NCI-H446 (cell line): ENCODE measurements at regions not wholly inside any gene's neighbourhood (a gene's known extent, or its start where the extent isn't known, plus 50 kb on each side); places are given as distances from the start of the nearest gene placed in this dataset.

Source experiments
- DNase-seq, 2 experiments: peaks; one replicate each; lab custom pipeline; 2025; lab: John Stamatoyannopoulos, UW

DNA sequence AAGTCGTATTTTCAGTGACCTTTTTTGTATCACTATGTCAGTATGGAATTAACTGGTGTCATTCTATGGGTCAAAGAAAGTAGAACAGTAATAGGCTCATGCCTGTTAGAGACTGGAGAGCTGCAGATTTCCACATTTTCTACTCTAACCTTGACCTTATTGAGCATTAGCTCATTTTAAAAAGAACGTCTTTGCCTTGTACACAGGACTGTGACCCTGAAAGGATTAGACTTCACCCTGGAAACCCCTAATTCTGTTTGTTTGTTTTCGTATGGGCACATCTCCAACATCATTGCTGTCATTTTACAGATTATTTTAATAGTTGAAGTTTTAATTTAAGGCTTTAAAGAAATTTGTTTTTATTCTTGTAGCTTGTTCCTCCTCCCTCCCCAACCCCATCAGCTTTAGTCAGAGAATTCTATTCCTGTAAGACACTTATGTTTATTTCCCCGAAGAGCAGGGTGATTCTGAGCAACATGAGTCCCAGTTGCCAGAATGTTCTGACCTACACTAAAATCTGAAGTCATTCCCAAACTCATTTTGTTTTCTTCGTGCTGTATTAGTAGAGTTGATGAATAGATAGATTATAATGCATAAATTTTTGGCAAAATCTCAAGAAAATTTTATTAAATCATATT lies 451.3 kb downstream of the FOXG1 start:
- peak in 1 of 2 experiments; percentile 49 for DNase-seq

DNA sequence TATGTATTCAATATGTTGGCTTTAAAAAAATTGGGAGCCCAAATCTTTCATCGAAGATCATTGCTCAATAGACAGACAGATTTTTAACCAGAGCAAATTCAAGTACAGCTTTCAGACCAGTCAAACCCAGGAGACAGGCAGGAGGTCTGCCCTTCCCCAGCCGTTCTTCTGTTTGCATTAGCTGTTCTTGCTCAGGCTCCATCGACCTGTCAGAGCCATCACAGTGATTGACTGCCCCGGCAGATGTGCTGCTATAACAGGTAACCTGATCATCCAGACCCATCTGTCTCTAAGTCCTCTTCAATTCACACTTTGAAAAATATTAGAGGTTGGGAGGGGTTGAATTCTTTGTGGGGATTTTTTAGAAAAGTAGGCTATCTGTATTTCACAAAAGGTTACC lies 453.5 kb downstream of the FOXG1 start:
- peak; percentile 94 to 95 for DNase-seq

- peak; percentile 90 for DNase-seq
Measured at GRCh38 chr14:29220566-29220965, 454.0 kb downstream of the FOXG1 start.

DNA sequence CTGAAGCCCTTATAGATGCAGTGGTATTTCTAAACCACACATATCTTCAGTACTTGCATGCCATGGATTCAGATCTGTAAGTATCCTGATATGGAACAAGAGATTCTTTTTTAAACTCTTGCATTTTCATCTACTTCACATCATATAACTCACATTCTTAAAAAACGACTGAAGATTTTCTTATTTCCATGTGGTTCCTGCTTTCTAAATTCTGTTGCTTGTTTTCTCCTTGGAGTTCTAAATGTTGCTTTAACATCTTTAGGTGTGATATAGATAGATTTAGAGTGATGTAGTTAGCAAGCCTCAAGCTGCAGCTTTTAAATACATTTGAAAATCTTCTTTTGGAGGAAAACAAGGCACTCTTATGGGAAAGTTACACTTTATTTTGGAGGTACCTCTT lies 455.4 kb downstream of the FOXG1 start:
- no peak for DNase-seq

DNA sequence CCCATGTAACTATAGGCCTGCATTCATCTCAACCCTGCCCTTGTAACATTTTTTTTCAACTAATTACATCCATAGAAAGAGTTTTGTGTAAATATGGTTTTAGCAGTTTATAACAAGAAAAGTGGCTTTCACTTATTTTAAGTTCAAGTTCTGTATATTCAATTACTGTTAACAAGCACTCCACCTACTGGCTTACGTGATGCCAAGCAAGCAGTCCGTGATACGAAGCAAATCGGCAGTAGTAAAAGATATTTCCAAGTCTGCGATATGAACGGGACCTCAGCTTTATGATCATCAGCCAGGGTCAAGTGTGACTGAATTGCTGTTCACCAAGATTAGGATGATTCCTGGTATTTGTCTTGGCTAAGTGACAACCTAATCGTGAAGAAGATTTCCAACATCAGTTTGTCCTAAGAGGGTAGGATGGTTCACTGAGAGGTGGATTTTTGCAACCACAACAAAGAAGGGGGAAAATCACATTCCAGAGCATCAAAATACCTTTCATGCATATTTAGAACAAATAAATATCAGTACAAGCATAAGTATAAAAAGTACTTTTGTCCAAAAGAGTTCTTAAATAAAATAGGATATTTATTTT lies 456.2 kb downstream of the FOXG1 start:
- DNase-seq = peak; percentile 74 to 87

DNA sequence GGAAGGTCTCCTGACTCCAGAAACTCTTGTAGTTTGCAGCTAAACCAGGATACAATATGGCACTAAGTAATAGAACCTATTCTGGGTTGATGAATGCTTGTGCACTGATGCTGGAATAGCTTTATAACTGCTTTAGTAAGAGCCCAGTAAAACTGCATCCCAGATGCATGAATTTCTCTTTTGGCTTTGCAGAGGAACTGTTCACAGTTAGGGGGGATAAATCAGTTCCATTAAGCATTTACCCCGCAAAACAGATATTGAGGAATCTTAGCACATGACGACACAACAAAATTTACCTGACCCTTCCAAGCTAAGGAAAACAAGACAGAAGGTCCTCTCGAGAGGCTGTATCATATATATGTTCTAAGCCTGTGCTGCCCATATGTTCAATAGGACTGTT lies 457.4 kb downstream of the FOXG1 start:
- peak in 1 of 2 experiments; percentile 76 for DNase-seq

GRCh38 chr14:29227631-29228030 lies 461.0 kb downstream of the FOXG1 start:
- DNase-seq = peak in 1 of 2 experiments; percentile 54

DNA sequence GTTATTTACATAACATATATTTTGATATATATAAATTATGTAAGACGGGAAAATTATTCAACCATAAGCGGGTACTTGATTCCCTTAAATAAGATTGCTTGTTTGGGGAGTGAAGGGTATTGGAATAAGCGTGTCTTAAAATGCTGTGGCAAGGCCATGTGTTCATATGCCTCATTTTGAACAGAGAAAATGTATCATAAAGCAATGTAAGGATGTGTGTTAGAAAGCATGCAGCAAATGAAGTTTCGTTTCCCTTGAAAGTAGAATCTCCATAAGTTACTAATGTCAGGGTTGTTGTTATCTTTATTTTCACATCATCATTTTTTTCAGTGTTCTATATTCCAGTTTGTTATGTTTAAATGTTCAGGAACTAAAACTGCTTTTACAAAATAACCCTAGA lies 465.6 kb downstream of the FOXG1 start:
- DNase-seq = peak; percentile 57 to 64

GRCh38 chr14:29232711-29233110 lies 466.1 kb downstream of the FOXG1 start:
- peak; percentile 51 to 52 for DNase-seq

DNA sequence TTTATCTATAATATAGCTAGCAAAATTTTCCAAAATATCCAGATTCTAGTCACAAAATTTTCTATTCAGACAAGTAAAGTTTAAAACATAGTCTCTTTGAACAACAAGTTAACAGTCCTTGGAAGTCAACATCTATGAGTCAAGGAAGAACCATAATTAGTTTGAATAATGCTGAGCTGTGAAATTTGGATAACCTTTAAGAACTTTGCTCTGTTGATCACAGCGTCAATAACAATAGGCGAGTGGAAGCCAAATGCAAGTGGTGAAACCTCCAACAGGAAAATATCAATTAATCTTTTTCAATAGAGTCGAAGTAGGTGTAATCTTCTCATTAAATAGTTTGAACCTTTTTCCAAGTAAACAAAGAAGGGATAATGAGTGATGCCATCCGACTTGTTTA lies 466.6 kb downstream of the FOXG1 start:
- peak; percentile 61 to 66 for DNase-seq

DNA sequence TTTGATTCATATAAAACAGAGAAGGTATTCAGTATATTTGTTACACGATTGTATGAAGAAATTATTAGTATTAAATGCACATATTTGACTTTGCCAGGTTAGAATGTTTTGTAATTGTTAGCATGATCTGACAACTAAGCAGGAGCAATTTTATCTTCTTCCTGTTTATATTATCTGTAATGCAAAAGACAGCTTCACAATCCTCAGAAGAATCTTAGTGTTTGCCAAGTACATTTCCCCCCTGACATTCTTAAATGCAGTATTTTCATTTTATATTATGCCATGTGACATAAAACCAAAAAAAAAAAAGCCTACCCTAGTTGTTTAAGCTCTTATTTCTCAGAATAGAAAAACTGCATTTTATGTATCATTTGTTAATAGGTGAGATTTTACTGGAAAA lies 469.4 kb downstream of the FOXG1 start:
- DNase-seq = no peak

DNA sequence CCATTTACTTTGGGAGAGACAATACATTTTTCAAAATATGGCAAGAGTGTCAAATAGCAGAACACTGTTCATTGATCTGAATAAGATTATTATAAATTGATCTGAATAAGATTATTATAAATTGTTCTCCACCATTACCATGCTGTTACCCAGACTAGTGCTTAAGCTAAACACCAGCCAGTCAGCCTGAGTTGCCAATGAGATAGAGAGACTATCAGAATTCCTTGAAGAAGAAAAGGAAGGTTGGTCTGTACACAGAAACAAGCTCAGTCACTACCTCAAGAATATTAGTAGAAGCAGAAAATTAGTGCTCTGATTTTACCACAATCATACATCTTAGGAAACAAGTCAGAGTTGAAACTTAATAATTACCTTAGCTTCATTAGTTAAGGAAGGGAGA lies 469.8 kb downstream of the FOXG1 start:
- DNase-seq = no peak

DNA sequence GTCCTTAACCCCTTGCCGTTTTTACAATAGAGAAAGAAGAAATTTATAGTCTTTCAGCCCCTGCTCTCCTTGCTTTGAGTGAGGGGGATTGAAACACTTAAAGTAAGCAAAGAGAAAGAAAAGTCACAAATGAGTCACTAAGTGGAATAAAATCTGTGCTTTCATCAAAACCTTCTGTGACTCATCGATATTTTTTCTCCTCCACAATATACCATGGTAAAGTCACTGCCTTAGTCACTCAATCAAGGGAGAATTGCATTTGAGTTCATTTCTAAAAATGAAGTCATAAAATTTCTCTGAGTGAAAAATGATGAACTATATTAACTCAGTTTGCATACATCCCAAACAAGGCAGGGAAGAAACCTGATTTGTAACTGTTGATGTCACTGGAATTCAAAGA lies 470.3 kb downstream of the FOXG1 start:
- DNase-seq = peak in 1 of 2 experiments; percentile 35

DNA sequence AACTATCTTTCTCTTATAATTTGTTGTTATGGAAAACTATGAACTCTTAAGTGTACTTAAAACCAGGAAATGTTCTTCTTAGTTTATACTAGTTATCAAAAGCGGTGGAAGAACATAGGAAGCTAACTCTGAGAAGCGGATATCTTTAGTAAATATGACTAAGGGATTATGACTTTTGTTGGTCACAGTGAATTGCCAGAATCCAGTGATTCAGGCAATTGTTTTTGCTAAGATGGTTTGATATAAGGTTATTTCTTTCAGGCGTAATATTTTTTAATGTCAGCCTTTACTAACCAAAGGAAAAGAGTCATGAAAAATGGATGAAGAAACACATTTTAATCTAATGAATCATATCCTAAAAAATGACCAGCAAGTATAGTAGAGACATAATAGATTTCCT lies 473.5 kb downstream of the FOXG1 start:
- DNase-seq = no peak

GRCh38 chr14:29242755-29243754 lies 476.5 kb downstream of the FOXG1 start:
- DNase-seq = peak; percentile 85 to 89

DNA sequence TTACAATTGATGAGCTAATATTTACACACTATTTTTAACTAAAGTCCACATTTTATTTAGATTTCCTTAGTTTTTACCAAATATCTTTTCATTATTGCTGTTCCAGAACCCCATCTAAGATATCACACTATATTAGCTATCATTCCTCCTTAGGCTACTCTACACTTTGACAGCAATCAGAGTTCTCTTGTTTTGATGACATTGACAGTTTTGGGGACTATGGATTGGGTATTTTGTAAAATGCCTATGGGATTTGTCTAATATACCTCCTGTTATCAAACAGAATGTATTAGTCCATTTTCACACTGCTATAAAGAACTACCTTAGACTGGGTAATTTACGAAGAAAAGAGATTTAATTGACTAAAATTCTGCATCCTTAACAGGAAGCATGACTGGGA lies 489.1 kb downstream of the FOXG1 start:
- DNase-seq = no peak

GRCh38 chr14:29262979-29263378 lies 496.4 kb downstream of the FOXG1 start:
- DNase-seq = no peak

- no peak for DNase-seq
Measured at GRCh38 chr14:29264865-29265264, 498.3 kb downstream of the FOXG1 start.

GRCh38 chr14:29265852-29266251 lies 499.3 kb downstream of the FOXG1 start:
- DNase-seq = no peak

- DNase-seq = no peak
Measured at GRCh38 chr14:29271669-29272068, 505.1 kb downstream of the FOXG1 start.

DNA sequence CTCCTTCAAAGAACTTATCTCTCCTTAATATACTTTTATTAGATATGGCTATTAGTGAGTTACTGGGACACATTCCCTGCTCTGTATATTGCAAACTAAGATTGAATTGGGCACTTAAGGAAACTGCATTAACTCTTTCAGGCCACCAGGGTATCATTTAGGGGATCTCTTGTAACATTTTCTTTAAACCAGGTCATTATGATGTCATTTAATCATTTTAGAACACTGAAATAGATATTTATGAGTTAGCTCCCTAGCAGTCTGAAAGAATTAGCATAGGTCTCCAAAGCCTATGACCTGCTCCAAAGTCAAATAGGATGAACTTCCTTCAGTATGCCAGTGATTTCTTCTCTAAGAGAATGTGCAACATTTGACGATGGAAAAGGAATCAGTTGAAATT lies 506.9 kb downstream of the FOXG1 start:
- DNase-seq = peak; percentile 50 to 79

DNA sequence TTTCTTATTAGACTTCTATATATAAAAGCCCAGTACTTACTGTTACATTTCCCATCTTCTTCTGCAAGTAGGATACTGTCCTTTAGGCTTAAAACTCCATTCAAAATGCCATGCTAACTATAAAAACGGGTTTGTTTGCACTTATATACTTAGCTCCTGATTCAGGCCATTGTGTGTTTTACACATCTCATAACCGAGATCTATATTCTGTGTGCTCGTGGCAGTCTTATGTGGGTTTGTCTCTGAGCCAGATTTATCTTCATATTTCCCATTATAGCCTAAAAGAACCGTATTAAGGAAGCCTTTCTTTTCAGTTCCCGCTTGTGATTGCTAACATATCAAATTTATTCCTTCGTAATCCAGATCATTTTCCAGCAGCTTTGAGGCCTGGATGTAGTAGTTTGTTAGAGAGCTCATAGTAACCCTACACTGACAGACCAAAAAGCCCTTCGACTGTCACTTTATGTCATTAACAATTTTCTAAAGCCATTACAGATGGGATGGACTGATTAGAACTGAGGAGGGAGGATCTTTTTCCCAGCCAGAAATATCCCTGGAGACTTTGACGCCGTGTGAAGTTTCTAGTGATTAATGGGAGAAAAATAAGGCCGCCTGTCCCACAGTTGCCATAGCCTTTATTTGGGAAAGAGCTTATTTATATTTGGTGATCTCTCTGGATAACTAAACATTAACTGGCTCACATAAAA lies 508.5 kb downstream of the FOXG1 start:
- peak; percentile 90 to 95 for DNase-seq
